A673 (cell line): ENCODE measurements at regions not wholly inside any gene's neighbourhood (a gene's known extent, or its start where the extent isn't known, plus 50 kb on each side); places are given as distances from the start of the nearest gene placed in this dataset.

ENCODE experiments used
- BruUV-seq: library from RNA; stranded (reverse); fragments of 400-500 nt; replicated peaks from 2 replicates; lab custom pipeline; 2021; lab: Mats Ljungman, UMichigan
- CTCF ChIA-PET: fragments of 300-600 bp; sonication (Branson Sonifier 250); formaldehyde crosslinking; loops from one replicate; lab custom pipeline; 2022; ENCODE audit warnings: antibody characterized with exemption; lab: Charles Lee
- POLR2A ChIA-PET: fragments of 300-600 bp; sonication (Branson Sonifier 250); formaldehyde crosslinking; loops from one replicate; lab custom pipeline; 2022; ENCODE audit warnings: antibody characterized with exemption; ENCODE audit not compliant: low non-redundant PET; lab: Charles Lee
- DNase-seq: peaks from one replicate; pipeline ENCODE4 v3.0.0-alpha.2; 2015; ENCODE audit warnings: low spot score
- H3K27ac ChIP-seq: fragments of 200-600 bp; sonication (generic); 2 replicates; pipeline ENCODE4 v1.5.1; 2016; ENCODE audit warnings: mixed run types, low read depth, mild to moderate bottlenecking, mixed read lengths, antibody characterized with exemption, low read length; ENCODE audit not compliant: poor library complexity, severe bottlenecking
- H3K27me3 ChIP-seq: fragments of 200-600 bp; sonication (generic); replicated peaks from 2 replicates; pipeline ENCODE4 v1.6.1; 2017; ENCODE audit warnings: mixed run types, low read depth, mild to moderate bottlenecking, mixed read lengths, antibody characterized with exemption, low read length; ENCODE audit not compliant: insufficient read depth, poor library complexity
- H3K36me3 ChIP-seq: fragments of 200-600 bp; sonication (generic); 2 replicates; pipeline ENCODE4 v1.6.1; 2016; ENCODE audit warnings: mixed run types, mild to moderate bottlenecking, mixed read lengths, antibody characterized with exemption, low read length; ENCODE audit not compliant: insufficient read depth, poor library complexity, severe bottlenecking
- H3K4me1 ChIP-seq: fragments of 200-600 bp; sonication (generic); 2 replicates; pipeline ENCODE4 v1.6.1; 2017; ENCODE audit warnings: mixed run types, mild to moderate bottlenecking, mixed read lengths, antibody characterized with exemption, low read length; ENCODE audit not compliant: insufficient read depth, poor library complexity, severe bottlenecking
- H3K4me3 ChIP-seq: fragments of 200-600 bp; sonication (generic); 2 replicates; pipeline ENCODE4 v1.5.1; 2016; ENCODE audit warnings: low read depth, mixed run types, mild to moderate bottlenecking, mixed read lengths, low read length; ENCODE audit not compliant: poor library complexity, severe bottlenecking
- H3K9me3 ChIP-seq: fragments of 200-600 bp; sonication (generic); 2 replicates; pipeline ENCODE4 v1.6.1; 2016; ENCODE audit warnings: mixed run types, low read depth, mild to moderate bottlenecking, mixed read lengths, antibody characterized with exemption, low read length; ENCODE audit not compliant: poor library complexity, severe bottlenecking
- CTCF ChIP-seq: fragments of 300-800, 200-600 bp; sonication (generic); conservative IDR thresholded peaks from 2 replicates; pipeline ENCODE4 v1.5.1; 2017; ENCODE audit warnings: low read depth, mild to moderate bottlenecking, antibody characterized with exemption, low read length, moderate library complexity, mixed read lengths
- EZH2 ChIP-seq: fragments of 200-600 bp; sonication (generic); IDR thresholded peaks from 2 replicates; pipeline ENCODE4 v1.6.1; 2017; ENCODE audit warnings: borderline replicate concordance, low read depth, mild to moderate bottlenecking, mixed read lengths, antibody characterized with exemption, low read length; ENCODE audit not compliant: poor library complexity, severe bottlenecking
- intact Hi-C: fragments of 100-400 bp; cut with micrococcal nuclease; formaldehyde crosslinking; loops from one replicate; pipeline ENCODE4 v1.10.0; 2022; ENCODE audit not compliant: unreplicated experiment

DNA sequence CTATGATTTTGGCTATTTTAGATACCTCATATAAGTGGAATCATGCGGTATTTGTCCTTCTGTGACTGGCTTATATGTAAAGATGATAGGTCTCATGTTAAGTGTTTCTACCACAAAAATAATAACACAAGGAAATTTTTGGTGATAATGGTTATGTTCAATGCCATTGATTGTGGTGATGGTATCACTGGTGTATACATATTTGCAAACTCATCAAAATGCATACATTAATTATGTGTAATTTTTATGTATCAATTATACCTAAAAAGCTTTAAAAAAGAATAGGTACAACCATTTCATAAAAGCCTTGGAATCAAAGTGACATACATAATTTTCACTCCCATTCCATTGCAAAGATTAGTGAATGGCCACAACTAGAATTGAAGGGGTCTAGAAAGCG, 178.3 kb upstream of the FMR1 start:
- no peak for DNase-seq
- TF ChIP-seq EZH2: no peak
- TF ChIP-seq CTCF: no peak
- no TSS peak for BruUV-seq
- intact Hi-C loops: no loop called here
- no peaks in the 10 kb centered on the region for H3K9me3 ChIP-seq
- H3K27ac ChIP-seq: no peak overlapping the region
- H3K36me3 ChIP-seq: no peaks in the 10 kb centered on the region
- H3K4me3 ChIP-seq: no peak overlapping the region
- CTCF ChIA-PET: no interaction called here
- POLR2A ChIA-PET: no interaction called here
- H3K27me3 ChIP-seq: no peaks in the 10 kb centered on the region
- H3K4me1 ChIP-seq: no peaks in the 10 kb centered on the region

- CTCF ChIA-PET: no interaction called here
- Histone ChIP-seq H3K9me3 (no peaks in the 10 kb centered on the region), H3K27ac (no peak overlapping the region), H3K4me1 (no peaks in the 10 kb centered on the region), H3K36me3 (no peaks in the 10 kb centered on the region), H3K27me3 (no peaks in the 10 kb centered on the region), H3K4me3 (no peak overlapping the region)
- TF ChIP-seq EZH2 (no peak), CTCF (no peak)
- no TSS peak for BruUV-seq
- intact Hi-C loops: no loop called here
- POLR2A ChIA-PET: no interaction called here
- no peak for DNase-seq
Measured at GRCh38 chrX:147735364-147735763, 176.4 kb upstream of the FMR1 start.

DNA sequence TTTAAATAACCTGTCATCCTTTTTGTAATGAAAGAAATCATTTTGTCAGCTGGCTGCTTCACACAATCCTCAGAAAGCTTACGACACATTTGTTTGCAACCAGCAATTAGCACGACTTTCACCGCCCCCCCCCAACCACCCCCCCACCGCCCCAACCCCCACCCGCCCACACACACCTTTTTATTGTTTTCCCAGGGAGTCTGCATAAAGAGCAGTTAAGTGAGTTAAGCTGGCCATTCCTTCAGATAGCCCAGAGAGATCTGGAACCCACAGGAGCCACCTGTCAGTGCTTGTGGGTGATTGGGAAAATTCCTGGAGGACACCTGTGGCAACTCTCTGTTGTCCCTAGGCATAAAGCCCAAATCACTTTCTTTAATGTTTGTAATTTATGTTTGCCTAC, 175.7 kb upstream of the FMR1 start:
- Histone ChIP-seq H3K27me3 (no peaks in the 10 kb centered on the region), H3K4me3 (no peak overlapping the region), H3K36me3 (no peaks in the 10 kb centered on the region), H3K27ac (no peak overlapping the region), H3K4me1 (no peaks in the 10 kb centered on the region), H3K9me3 (no peaks in the 10 kb centered on the region)
- DNase-seq: no peak
- no peak for TF ChIP-seq CTCF
- no peak for TF ChIP-seq EZH2
- intact Hi-C loops: no loop called here
- no TSS peak for BruUV-seq
- ChIA-PET CTCF (no interaction called here), POLR2A (no interaction called here)
